Renal pelvis (tissue), 1 donor: ENCODE measurements at regions not wholly inside any gene's neighbourhood (a gene's known extent, or its start where the extent isn't known, plus 50 kb on each side); places are given as distances from the start of the nearest gene placed in this dataset.

Experiments
- DNase-seq: peaks from one replicate; pipeline ENCODE4 v3.0.0-alpha.2; 2013

DNA sequence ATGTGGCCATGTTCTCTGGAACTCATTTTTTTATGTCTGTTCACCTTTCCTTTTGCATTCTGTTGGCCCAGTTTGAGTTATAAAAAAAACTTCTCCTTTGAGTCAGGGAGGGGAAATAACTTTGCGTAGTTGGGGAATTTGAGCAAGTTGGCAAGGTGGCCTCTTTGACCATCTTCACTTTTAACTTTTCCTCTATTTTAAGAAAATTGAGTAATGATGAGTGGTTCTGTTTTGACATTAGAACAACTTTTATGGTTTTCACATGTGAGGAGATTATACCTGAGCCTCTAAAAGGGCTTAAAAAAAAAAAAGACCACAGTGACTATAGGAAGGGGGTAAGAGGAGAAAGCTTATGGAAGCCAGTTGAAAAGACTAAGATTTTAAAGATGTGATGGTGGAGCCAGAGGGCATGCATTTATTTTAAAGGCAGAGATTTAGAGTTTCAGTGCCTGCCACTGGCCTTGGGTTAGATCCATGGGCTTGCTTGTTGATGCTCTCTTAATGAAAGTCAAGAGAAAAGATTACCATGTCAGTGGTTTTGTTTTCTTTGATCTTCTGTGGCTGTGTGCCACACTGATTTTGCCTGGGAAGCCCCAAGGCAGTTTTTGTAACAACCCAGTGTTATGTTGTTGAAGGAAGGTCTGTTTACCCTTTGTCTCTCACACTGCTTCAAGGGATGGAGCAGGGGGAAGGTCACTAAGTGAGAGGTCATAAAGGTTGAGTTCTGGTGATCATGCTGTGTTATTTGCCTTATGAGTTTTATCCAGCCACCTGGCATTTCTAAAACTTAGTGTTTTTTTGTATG, 219.7 kb upstream of the CD180 start:
- DNase-seq, result no peak

DNA sequence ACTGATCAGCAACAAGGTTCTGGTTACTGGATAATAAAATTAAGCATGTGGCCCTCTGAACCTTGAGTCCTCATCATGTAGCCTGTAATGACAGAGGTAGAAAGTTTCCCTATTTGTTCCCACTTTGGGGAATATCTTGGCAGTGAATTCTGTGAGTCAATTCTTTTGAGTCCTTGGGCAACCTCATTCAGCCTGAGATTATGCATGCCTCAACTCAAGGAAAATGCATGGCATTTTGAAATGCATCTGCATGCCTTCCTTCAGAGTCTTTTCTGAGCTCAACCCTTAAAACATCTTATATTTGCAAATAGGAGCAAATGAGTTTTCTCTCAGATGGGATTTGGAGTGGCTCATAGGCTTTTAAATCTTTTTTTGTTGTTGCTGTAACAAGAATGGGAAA, 218.1 kb upstream of the CD180 start:
- no peak for DNase-seq

DNA sequence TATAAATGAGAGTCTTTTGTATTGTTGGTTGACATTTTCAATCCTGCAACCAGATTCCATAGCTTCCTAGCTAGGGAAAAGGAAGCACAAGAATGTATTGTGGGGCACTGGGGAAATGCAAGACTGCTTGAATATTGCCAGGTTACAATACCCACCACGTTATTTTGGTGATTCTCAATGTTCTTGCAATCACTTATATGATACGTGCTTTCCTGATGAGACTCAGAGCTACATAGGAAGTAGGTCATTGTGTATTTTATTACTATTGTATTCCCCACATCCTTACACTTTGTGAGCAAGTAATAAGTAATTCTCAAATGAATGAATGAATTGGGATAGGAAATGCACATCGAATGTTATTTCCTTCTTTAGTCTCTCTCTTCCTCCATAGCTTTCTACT, 217.1 kb upstream of the CD180 start:
- DNase-seq, result no peak

DNA sequence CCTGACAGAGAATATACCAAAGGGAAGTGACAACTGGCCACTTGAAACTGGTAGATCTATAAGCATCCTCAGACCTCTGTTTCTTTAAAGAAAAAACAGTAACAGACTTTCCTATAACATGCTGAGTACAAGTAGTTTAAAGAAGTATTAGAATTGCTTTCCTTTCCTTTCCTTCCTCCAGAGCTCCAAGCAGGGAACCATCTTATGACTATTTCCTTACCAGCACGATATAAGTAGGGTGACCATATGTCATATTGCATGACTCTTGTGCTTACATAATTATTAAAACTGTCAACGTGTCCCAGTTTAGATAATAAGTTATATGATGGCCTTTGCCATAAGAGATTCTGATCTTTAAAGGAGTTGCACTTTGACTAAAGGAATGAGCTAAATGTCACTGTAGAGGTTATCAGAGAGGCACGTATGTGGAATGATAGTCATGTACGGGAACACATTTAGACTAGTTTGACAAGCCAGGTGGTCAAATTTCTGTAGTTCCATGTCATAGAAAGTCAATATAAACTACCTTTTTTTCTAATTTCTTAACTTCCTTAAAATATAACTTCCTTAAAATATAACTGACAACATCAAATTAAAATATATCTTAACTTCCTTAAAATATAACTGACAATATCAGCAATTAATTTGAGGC, 212.7 kb upstream of the CD180 start:
- DNase-seq, result no peak

DNA sequence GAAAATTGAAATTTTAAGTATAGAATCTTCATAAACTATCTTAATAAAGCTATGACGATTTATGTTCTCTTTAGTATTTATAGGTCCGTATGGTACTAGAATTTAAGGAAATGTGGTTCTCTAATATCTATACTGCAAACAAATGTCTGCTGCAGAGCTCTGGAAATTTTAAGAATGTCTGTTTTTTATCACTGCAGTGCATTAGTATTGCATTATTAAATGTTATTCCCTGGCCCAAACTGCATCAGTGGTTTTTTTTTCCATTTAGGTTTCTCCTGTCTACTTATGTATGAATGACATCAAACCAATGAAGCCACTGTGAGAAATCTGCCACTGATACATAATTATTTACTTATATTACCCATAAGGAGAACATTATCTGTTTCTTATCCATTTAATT, 211.4 kb upstream of the CD180 start:
- DNase-seq, result no peak

DNA sequence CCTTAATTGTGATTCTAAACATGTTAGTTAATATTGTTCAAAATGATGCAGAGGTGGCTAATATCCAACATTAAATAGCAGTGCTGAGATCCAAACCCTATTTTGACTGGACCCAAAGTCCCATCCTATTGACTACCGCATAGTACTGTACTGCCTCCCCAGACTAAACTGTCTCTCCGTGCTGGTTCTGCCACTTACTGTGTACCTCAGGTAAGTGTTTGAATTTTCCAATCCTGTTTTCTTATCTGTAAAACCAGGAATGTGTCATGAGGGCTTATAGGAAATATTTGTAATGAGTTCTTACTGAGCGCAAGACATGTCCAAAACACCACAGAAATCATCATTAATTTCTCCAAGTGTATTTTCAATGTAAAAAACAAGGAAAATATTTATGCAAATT, 209.2 kb upstream of the CD180 start:
- no peak for DNase-seq

DNA sequence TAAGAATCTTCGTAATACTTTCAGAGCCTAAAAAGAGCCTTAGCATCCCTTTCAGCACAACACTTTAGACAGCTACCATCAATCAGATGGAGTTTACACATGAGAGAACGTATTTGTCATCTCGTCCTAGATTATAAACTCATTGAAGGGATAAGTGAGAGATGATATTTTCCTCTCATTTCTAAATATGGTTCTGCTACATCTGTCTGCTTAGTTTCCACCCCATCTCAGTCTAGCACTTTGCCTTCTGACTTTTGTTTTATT, 208.4 kb upstream of the CD180 start:
- no peak for DNase-seq

DNA sequence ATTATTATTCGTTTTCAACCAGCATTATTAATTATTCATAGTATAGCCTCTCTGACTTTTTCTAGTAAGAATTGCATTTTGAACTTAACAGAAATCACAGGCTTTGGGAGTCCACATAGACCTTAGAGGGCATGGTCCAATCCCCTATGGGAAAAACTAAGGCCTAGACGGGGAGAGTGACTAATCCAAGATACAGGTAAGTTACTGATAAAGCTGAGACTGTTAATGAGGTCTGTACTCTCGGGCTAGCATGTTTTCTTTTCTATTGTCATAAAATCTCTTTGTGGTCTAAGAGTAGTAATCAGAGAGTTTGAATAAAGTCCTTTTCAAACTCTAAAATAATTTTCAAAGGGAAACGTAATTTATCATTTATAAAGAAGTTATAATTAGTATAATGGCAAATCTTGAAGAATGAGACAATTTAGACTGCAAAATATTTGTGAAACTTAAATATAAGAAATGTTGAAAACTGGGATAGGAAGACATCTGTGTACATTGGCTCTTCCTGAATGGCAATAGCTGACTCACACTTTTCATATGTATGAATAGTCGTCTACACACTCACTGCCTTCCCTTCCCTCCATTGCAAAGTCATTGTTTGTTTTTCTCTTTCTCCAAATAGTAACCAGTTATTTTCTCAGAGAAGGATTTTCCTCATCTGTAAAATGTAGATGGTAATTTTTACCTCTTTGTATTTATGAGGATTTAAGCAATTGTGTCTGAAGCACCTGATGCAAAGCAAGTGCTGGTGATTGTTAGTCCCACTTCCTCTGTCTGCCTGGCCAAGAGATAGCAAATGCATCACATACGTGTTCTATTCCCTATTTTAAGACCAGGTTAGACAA, 207.9 kb upstream of the CD180 start:
- DNase-seq, result no peak

DNA sequence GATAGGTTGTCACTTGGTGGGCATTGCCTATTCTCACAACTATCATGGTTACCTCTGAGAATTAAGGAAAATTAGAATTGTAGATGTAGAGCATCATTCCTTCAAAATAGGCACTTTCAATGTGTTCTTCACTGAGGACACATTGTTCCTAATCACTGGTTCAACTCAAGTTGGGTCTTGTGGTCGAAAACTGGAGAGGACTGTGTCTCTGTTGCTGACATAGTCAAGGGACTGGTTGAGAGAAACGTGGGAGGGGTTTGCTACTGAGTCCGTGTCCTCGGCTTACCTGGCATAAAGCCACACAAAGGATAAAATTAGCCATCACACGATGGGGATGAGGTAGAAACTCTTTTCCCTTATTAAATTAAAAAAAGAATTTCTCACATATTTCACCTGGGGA, 205.9 kb upstream of the CD180 start:
- DNase-seq, result no peak

DNA sequence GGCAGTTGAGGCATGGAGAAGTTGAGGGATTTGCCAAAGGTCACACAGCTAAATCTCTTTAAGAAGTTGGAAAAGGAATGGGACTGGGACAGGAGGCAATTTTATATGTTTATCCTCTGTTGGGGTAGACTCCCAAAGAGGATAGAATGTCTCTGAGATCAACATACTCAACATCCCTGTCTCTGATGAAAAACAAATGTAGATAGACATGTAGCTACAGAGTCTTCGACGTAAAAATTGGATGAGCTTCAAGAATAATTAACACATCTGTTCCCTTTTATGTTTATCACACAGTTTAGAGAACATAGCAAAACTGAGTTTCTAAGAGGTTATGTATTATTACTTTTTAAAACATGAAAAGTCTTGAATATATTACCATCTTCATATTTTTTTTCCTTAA, 204.6 kb upstream of the CD180 start:
- no peak for DNase-seq

DNA sequence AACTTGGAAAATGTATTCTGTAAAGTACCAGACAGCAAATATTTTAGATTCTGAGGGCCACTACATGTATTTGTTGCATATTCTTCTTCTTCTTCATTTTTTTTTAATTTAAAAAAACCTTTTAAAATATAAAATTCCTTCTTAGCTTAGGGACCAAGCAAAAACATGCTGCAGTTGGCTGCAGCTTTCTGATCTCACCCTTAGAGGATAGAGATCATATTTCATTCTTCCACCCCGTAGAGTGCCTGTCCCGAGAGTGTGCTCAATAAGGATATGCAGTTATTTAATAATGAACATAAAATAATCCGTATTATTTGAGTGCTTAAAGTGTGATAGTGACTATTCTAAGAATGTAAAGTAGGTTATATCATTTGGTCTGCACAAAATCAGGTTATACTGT, 204.2 kb upstream of the CD180 start:
- no peak for DNase-seq

DNA sequence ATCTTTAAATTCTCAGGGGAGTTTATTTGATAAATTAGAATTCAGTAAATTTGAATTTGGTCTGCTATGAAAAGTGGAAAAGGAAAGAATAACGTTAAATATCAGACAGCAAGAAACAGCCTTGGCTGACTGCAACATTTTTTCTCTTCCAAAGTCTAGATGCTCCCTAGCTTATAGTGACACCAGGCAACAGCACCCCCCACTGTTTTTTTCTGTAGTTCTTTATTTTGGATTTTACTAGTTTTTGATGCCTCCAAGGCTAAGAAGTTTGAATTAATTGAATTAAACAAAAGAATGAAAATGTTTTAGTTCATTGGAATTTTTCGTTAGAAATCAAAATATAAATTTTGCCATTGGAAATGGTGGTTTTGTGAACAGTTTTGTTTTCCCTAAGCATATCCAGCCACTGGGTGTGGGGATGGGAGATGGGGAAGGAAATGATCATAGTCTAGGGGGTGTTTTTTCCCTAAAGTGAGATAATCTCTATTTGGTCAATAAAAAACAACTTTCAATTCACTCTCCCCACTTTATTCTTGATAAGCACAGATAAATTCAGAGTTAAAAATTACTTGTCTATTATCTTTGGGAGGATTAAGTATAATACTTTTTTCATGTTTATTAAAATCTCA, 199.3 kb upstream of the CD180 start:
- no peak for DNase-seq

DNA sequence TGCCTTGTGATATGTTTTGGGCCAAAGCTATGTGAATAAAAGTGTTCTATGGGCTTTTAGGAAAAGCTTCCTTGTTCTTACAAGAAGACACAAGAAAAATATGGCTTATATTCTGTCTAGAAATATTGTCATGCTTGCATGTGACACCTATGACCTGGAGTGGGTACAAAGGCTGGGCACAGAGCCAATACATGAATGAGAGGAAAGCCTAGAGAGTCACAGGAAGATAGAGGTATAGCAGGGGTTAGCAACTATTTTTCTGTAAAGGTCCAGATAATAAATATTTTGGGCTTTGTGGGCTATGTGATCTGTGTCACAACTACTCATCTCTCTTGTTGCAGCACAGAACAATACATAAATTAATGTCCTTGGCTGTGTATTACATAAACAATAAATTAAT, 196.6 kb upstream of the CD180 start:
- DNase-seq, result no peak

DNA sequence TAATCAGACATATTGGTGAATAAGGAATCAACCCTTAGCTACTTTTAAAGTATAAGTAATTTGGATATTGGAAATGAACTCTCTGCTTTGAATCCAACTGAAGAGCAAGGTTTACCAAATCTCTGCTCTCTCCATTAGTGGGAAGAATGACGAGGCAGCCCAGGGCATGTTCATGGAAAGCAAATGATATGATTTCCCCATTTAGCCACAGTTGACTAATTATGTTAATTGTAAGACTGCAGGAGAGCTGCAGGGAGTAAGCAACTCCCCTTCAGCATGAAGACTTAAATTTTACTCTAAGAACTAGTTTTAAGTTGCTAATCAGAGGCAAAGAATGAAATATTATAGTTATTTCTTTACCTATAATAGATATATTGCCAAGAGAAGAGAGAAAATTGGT, 194.3 kb upstream of the CD180 start:
- DNase-seq, result no peak

DNA sequence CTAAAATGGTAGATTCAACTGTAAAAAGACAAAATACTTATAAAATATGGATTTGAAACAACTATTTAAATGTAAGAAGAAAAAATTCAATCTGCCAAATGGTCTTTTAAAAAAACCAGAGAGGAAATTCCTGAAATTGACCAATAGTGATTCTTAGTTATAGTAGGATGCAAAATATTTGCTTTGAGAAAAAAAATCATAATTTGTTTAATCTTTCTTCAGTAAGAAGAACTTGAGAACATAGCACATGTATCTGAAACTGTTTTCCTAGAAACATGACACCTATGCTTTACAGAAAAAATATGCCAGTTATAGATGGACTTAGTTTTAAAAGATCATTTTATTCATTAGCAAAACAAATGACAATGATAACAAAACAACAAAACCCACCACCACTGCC, 186.9 kb upstream of the CD180 start:
- no peak for DNase-seq

DNA sequence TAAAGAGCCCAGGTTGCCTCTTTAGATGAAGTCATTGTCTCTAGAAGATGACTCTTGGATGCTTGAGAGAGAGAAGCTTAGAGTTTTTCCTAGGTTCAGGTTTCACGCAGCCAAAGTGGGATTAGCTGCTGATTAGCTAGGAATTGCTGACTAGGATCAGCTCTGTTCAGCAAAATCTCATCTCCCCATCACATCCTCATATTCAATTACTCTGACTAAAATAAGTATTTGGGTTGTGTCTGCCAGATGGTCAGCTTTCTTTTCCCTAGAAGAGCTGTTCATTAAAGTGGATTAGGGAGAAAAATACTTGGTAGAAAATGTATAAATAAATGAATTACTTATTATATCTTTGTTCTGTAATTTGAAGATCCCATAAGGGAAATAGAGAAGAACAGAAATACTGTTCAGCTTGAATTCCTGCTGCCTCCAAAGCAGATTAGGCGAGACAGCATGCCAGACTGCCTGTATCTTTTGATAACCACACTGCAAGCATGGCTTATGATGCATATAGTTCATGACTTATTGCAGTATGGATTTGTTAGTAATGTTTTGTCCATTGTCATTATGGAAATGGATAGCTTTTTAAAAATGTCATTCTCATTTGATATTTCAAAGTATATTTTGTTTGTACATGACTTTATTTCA, 184.8 kb upstream of the CD180 start:
- DNase-seq, result no peak

DNA sequence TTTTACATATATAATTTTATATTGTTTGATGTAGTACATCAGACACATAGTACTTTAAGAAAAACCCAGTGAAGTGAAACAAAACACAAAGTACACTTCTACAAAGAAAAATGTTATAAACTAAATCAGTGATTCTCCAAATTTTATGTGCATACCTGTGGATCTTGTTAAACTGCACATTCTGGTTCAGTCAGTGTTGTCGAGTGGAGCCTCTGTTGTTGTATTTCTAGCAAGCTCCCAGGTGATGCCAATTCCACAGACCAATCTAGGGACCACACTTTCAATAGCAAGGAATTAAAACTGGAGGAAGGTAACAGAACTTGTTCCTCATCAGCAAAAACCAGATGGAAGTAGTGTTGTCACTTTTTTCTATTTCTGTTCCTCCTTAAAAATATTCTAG, 183.8 kb upstream of the CD180 start:
- peak; percentile 17 for DNase-seq

DNA sequence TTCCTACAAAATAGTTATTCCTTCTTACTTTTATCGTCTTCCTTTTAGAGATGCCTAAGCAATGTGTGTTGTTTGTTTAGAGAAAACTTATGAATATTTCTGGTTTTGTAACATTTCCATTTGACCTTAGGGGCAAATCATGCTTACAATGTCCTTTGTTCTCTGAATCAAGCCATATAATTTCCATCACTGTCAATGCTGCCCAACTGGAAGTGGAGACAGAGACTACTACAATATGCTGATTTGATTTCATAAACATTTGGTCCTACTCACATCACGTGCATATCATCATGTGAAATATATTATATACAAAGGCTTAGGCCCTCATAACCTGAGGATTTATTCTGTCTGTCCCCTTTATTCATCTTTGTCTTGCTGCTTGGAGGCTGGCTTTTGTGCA, 183.2 kb upstream of the CD180 start:
- DNase-seq, result no peak

DNA sequence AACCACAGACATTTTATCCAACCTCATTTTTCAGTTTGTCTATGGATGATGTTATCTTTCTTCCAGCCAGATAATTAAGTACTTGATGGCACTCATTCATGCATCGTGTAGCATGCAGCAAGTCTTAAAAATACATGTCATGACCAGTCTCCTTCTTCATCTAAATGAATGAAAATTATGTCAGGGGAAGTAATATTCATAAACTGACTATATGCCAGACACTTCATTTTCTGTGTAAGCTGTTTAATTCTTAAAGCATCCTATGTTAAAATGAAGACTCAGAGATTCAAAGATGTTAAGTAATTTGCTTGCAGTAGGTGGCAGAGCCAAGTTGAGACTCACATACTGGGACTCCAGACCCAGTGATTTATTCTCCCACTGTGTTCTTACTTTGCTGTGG, 181.7 kb upstream of the CD180 start:
- no peak for DNase-seq

DNA sequence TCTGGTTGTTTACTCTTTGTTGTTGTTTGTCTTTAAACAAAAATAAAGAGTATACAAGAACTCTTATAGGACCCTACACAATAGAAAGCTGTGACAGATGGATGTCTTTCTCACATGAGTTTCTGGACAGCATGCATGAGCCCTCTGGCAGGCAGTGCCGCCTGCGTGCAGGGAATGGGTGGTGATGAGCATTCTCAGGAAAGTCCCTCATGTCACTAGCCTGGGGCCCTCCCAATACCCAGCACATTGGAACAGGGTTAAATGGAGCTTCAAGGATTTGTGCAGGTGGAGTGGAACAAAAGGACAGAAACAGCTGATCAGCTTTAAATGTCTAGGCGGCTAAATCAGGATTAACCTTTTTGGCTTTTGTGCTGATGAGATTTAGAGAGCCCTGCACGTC, 181.0 kb upstream of the CD180 start:
- DNase-seq, result no peak

DNA sequence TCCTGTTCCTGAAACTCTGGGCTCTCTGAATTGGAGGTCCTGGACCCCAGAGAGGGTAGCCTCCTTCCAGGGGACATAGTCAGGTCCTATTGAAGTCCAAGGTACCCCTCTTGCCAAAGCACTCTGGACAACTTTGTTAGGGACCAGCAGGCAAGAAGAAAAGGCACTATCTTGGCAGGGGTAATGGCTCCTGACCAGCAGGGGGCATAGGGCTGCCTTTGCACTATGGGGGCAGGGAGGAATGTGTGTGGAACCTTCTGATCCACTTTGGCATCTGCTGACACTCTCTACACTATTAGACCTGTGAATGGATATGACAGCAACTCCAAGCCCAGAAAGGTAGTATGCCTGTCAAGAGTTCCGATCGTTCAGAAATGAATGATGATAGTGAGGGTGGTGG, 179.0 kb upstream of the CD180 start:
- no peak for DNase-seq

DNA sequence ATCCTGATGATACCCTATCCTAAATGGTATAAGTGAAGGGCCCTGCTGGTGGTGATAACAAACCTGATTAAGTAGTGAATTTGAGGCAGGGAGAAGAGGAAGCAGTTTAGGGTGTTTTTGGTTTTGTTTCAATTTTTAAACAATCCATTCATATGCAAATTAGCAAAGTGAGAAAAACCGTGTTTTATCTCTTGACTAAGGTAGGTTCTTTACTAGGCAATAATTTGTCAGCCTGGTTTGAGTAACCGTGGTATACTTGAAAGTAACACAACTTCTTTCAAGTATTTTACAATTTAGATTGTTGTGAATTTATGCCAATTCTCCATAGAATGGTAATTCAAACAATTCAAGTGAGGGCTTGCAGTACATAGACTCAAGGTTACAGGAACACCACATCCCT, 177.8 kb upstream of the CD180 start:
- no peak for DNase-seq
